ENCODE measurements at regions not wholly inside any gene's neighbourhood (a gene's known extent, or its start where the extent isn't known, plus 50 kb on each side); places are given as distances from the start of the nearest gene placed in this dataset.
A peak's percentile ranks its signal among the peaks of the same experiment; 100 is the strongest.

GRCh38 chr13:59210543-59210942, 953.2 kb downstream of the DIAPH3 start:
- no peak for DNase-seq (ENCODE audit: low read depth, low spot score)

- DNase-seq (ENCODE audit: low read depth, low spot score): no peak
These were observed 952.1 kb downstream of the DIAPH3 start for GRCh38 chr13:59211606-59212005.

GRCh38 chr13:59229401-59229800, 934.3 kb downstream of the DIAPH3 start:
- no peak for DNase-seq (ENCODE audit: low read depth, low spot score)

- DNase-seq (ENCODE audit: low read depth, low spot score): no peak
These were observed 933.9 kb downstream of the DIAPH3 start for GRCh38 chr13:59229861-59230260.

- DNase-seq (ENCODE audit: low read depth, low spot score): no peak
These were observed 933.1 kb downstream of the DIAPH3 start for GRCh38 chr13:59230484-59231264.

GRCh38 chr13:59236309-59236919, 927.3 kb downstream of the DIAPH3 start:
- no peak for DNase-seq (ENCODE audit: low read depth, low spot score)

GRCh38 chr13:59236944-59237343, 926.8 kb downstream of the DIAPH3 start:
- DNase-seq (ENCODE audit: low read depth, low spot score): no peak

- DNase-seq (ENCODE audit: low read depth, low spot score): no peak
These were observed 916.6 kb downstream of the DIAPH3 start for GRCh38 chr13:59247171-59247570.

GRCh38 chr13:59250336-59251189, 913.2 kb downstream of the DIAPH3 start:
- no peak for DNase-seq (ENCODE audit: low read depth, low spot score)

- no peak for DNase-seq (ENCODE audit: low read depth, low spot score)
These were observed 904.3 kb downstream of the DIAPH3 start for GRCh38 chr13:59259165-59260000.

GRCh38 chr13:59261928-59262488, 901.7 kb downstream of the DIAPH3 start:
- DNase-seq (ENCODE audit: low read depth, low spot score): peak; percentile 20

GRCh38 chr13:59263531-59263930, 900.2 kb downstream of the DIAPH3 start:
- DNase-seq (ENCODE audit: low read depth, low spot score): no peak

GRCh38 chr13:59266478-59267063, 897.2 kb downstream of the DIAPH3 start:
- no peak for DNase-seq (ENCODE audit: low read depth, low spot score)

GRCh38 chr13:59269476-59269875, 894.3 kb downstream of the DIAPH3 start:
- DNase-seq (ENCODE audit: low read depth, low spot score): no peak

- no peak for DNase-seq (ENCODE audit: low read depth, low spot score)
These were observed 893.4 kb downstream of the DIAPH3 start for GRCh38 chr13:59270327-59270726.

GRCh38 chr13:59274958-59275727, 888.6 kb downstream of the DIAPH3 start:
- no peak for DNase-seq (ENCODE audit: low read depth, low spot score)

- no peak for DNase-seq (ENCODE audit: low read depth, low spot score)
These were observed 887.3 kb downstream of the DIAPH3 start for GRCh38 chr13:59276436-59276835.

- no peak for DNase-seq (ENCODE audit: low read depth, low spot score)
These were observed 886.6 kb downstream of the DIAPH3 start for GRCh38 chr13:59277106-59277505.

GRCh38 chr13:59279028-59279427, 884.7 kb downstream of the DIAPH3 start:
- no peak for DNase-seq (ENCODE audit: low read depth, low spot score)

- DNase-seq (ENCODE audit: low read depth, low spot score): no peak
These were observed 884.2 kb downstream of the DIAPH3 start for GRCh38 chr13:59279576-59279975.

Data from iPS DF 19.7 (cell line).